Neural progenitor cell (in vitro differentiated cells): ENCODE measurements at regions not wholly inside any gene's neighbourhood (a gene's known extent, or its start where the extent isn't known, plus 50 kb on each side); places are given as distances from the start of the nearest gene placed in this dataset.

Experiments used
- DNase-seq: peaks from one replicate; pipeline ENCODE4 v3.0.0-alpha.2; 2016; ENCODE audit warnings: low spot score
- H2AFZ ChIP-seq: fragments of 200-600 bp; sonication (generic); replicated peaks from 2 replicates; pipeline ENCODE4 v1.6.1; 2016; ENCODE audit warnings: antibody characterized with exemption
- H3F3A ChIP-seq: fragments of 200-600 bp; sonication (generic); 2 replicates; pipeline ENCODE4 v1.6.1; 2016; ENCODE audit warnings: antibody characterized with exemption, low read depth
- H3K27ac ChIP-seq: fragments of 200-600 bp; sonication (generic); 2 replicates; pipeline ENCODE4 v1.5.1; 2016; ENCODE audit warnings: mild to moderate bottlenecking
- H3K27me3 ChIP-seq: fragments of 200-600 bp; sonication (generic); 2 replicates; pipeline ENCODE4 v1.6.1; 2016; ENCODE audit warnings: mild to moderate bottlenecking, moderate library complexity
- H3K36me3 ChIP-seq: fragments of 200-600 bp; sonication (generic); 2 replicates; pipeline ENCODE4 v1.5.1; 2016
- H3K4me1 ChIP-seq: fragments of 200-600 bp; sonication (generic); 2 replicates; pipeline ENCODE4 v1.6.1; 2016; ENCODE audit warnings: mixed run types
- H3K4me2 ChIP-seq: fragments of 200-600 bp; sonication (generic); 2 replicates; pipeline ENCODE4 v1.6.1; 2016
- H3K4me3 ChIP-seq: fragments of 200-600 bp; sonication (generic); 2 replicates; pipeline ENCODE4 v1.5.1; 2016
- H3K79me2 ChIP-seq: fragments of 200-600 bp; sonication (generic); 2 replicates; pipeline ENCODE4 v1.6.1; 2016; ENCODE audit warnings: low read depth
- H3K9ac ChIP-seq: fragments of 200-600 bp; sonication (generic); 2 replicates; pipeline ENCODE4 v1.6.1; 2016
- H3K9me3 ChIP-seq: fragments of 200-600 bp; sonication (generic); 2 replicates; pipeline ENCODE4 v1.5.1; 2016; ENCODE audit warnings: low read depth
- H4K20me1 ChIP-seq: fragments of 200-600 bp; sonication (generic); 2 replicates; pipeline ENCODE4 v1.6.1; 2016; ENCODE audit warnings: low read depth
- H3K27ac Mint-ChIP-seq: 3 replicates; pipeline ENCODE4 v1.8.0; 2021; ENCODE audit warnings: mixed read lengths
- H3K27me3 Mint-ChIP-seq: 2 replicates; pipeline ENCODE4 v1.8.0; 2022; ENCODE audit warnings: low read depth, mild to moderate bottlenecking, inconsistent platforms, moderate library complexity, mixed read lengths; ENCODE audit not compliant: insufficient read depth
- H3K36me3 Mint-ChIP-seq: 3 replicates; pipeline ENCODE4 v1.8.0; 2021; ENCODE audit warnings: mixed read lengths
- H3K4me1 Mint-ChIP-seq: 3 replicates; pipeline ENCODE4 v1.8.0; 2021; ENCODE audit warnings: mixed read lengths
- H3K4me3 Mint-ChIP-seq: 3 replicates; pipeline ENCODE4 v1.8.0; 2021; ENCODE audit warnings: mild to moderate bottlenecking, moderate library complexity, mixed read lengths
- H3K9me3 Mint-ChIP-seq: 3 replicates; pipeline ENCODE4 v1.8.0; 2020; ENCODE audit warnings: mixed read lengths
- EZH2 ChIP-seq: fragments of 200-600 bp; sonication (generic); IDR thresholded peaks from 2 replicates; pipeline ENCODE4 v1.6.1; 2017; ENCODE audit warnings: antibody characterized with exemption, mild to moderate bottlenecking, moderate library complexity
- EZH2phosphoT487 ChIP-seq: fragments of 200-600 bp; sonication (generic); IDR thresholded peaks from 2 replicates; pipeline ENCODE4 v1.6.1; 2017; ENCODE audit warnings: antibody characterized with exemption
- TF ChIP-seq, protein P1 (sequence below): fragments of 200-600 bp; sonication (generic); IDR thresholded peaks from 2 replicates; pipeline ENCODE4 v1.5.1; 2017; ENCODE audit warnings: antibody characterized with exemption, mild to moderate bottlenecking

DNA sequence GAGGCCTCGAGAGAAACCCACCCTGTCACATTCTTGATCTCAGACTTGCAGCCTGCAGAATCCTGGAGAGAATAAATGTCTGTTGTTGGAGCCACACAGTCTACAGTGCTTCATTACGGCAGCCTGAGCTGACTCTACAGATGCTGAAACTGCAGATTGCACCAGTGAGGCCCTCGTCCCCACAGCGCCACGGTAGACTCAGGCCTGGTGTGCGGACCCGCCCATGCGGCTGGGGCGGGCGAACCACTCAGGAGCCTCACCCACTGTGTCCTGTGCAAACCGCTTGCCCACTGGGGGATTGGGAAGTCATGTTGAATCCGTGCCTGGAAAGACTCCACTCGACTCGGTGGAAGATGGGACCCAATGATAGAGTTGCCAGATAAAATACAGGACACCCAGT is 125.2 kb upstream of the COPS8 start:
- Histone ChIP-seq H3K36me3 (no peaks in the 10 kb centered on the region), H3F3A (peaks cover under 1% of the 10 kb centered on the region), H3K4me2 (no peak overlapping the region), H4K20me1 (no peaks in the 10 kb centered on the region), H3K79me2 (no peaks in the 10 kb centered on the region), H3K27me3 (no peaks in the 10 kb centered on the region), H3K27ac (no peak overlapping the region), H3K4me3 (no peak overlapping the region), H3K9ac (no peak overlapping the region), H3K9me3 (no peaks in the 10 kb centered on the region), H3K4me1 (peaks cover 6% of the 10 kb centered on the region), H2AFZ (no peak overlapping the region)
- no peak overlapping the region for H3K27ac Mint-ChIP-seq
- peaks cover 4% of the 10 kb centered on the region for H3K27me3 Mint-ChIP-seq
- no peak overlapping the region for H3K4me3 Mint-ChIP-seq
- peaks cover 2% of the 10 kb centered on the region for H3K9me3 Mint-ChIP-seq
- peaks cover 1% of the 10 kb centered on the region for H3K36me3 Mint-ChIP-seq
- DNase-seq = no peak
- H3K4me1 Mint-ChIP-seq = peaks cover 15% of the 10 kb centered on the region
- TF ChIP-seq, protein P1, sequence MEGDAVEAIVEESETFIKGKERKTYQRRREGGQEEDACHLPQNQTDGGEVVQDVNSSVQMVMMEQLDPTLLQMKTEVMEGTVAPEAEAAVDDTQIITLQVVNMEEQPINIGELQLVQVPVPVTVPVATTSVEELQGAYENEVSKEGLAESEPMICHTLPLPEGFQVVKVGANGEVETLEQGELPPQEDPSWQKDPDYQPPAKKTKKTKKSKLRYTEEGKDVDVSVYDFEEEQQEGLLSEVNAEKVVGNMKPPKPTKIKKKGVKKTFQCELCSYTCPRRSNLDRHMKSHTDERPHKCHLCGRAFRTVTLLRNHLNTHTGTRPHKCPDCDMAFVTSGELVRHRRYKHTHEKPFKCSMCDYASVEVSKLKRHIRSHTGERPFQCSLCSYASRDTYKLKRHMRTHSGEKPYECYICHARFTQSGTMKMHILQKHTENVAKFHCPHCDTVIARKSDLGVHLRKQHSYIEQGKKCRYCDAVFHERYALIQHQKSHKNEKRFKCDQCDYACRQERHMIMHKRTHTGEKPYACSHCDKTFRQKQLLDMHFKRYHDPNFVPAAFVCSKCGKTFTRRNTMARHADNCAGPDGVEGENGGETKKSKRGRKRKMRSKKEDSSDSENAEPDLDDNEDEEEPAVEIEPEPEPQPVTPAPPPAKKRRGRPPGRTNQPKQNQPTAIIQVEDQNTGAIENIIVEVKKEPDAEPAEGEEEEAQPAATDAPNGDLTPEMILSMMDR = no peak
- TF ChIP-seq EZH2 (no peak), EZH2phosphoT487 (no peak)

- H3K4me2 ChIP-seq = no peak overlapping the region
- H3K9me3 Mint-ChIP-seq = no peaks in the 10 kb centered on the region
- H3K9me3 ChIP-seq = no peaks in the 10 kb centered on the region
- no peak overlapping the region for H3K4me3 Mint-ChIP-seq
- peaks cover 1% of the 10 kb centered on the region for H3K36me3 Mint-ChIP-seq
- no peak overlapping the region for H3K9ac ChIP-seq
- no peak overlapping the region for H3K4me3 ChIP-seq
- TF ChIP-seq, protein P1 = no peak
- TF ChIP-seq EZH2 = no peak
- no peak for TF ChIP-seq EZH2phosphoT487
- H3K79me2 ChIP-seq = no peaks in the 10 kb centered on the region
- no peak overlapping the region for H3K27ac ChIP-seq
- peaks cover 9% of the 10 kb centered on the region for H3K4me1 Mint-ChIP-seq
- H3K36me3 ChIP-seq = no peaks in the 10 kb centered on the region
- no peaks in the 10 kb centered on the region for H3F3A ChIP-seq
- H4K20me1 ChIP-seq = no peaks in the 10 kb centered on the region
- H3K27ac Mint-ChIP-seq = no peak overlapping the region
- DNase-seq = no peak
- H3K4me1 ChIP-seq = no peaks in the 10 kb centered on the region
- H3K27me3 ChIP-seq = no peaks in the 10 kb centered on the region
- peaks cover 4% of the 10 kb centered on the region for H3K27me3 Mint-ChIP-seq
- H2AFZ ChIP-seq = no peak overlapping the region
These were observed 122.9 kb upstream of the COPS8 start for GRCh38 chr2:236962816-236963215.

DNA sequence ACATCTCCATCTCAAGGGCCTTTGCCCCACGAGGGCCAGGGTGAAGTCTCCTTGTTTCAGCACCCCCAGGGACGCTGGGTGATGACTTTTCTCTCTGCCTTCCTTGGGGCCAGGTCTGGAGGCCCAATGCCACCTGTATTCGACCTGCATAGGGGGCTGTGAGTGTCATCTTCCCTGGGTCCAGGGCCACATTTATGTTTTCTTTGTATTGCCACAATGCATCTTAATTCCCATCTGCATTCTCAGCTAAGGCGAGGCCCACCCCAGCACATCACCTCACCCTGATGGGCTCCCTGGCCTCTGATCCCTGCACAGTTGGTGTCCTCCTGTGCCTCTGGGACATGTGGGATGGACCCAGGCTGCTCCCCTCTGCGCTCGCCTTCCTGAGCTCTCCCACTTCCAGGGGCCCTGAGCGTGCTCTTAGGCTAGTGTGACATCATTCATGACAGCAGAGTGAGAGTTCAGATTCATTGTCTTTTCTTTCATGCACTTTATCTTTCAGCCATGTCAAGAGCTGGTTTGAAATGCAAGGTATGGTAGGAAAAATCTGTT is 122.0 kb upstream of the COPS8 start:
- H3K4me3 ChIP-seq = no peak overlapping the region
- no peaks in the 10 kb centered on the region for H4K20me1 ChIP-seq
- DNase-seq = no peak
- H3F3A ChIP-seq = no peaks in the 10 kb centered on the region
- H2AFZ ChIP-seq = no peak overlapping the region
- peaks cover 1% of the 10 kb centered on the region for H3K36me3 Mint-ChIP-seq
- H3K4me2 ChIP-seq = no peak overlapping the region
- H3K4me1 Mint-ChIP-seq = peaks cover 9% of the 10 kb centered on the region
- H3K27ac ChIP-seq = no peak overlapping the region
- peaks cover 4% of the 10 kb centered on the region for H3K27me3 Mint-ChIP-seq
- no peaks in the 10 kb centered on the region for H3K9me3 Mint-ChIP-seq
- peak overlapping the region; percentile 85 for H3K27ac Mint-ChIP-seq
- H3K4me1 ChIP-seq = no peaks in the 10 kb centered on the region
- no peak overlapping the region for H3K4me3 Mint-ChIP-seq
- no peaks in the 10 kb centered on the region for H3K27me3 ChIP-seq
- TF ChIP-seq EZH2 (no peak), EZH2phosphoT487 (no peak)
- TF ChIP-seq, protein P1 = no peak
- no peak overlapping the region for H3K9ac ChIP-seq
- H3K9me3 ChIP-seq = no peaks in the 10 kb centered on the region
- H3K36me3 ChIP-seq = no peaks in the 10 kb centered on the region
- H3K79me2 ChIP-seq = no peaks in the 10 kb centered on the region
